ENCODE measurements at regions not wholly inside any gene's neighbourhood (a gene's known extent, or its start where the extent isn't known, plus 50 kb on each side); places are given as distances from the start of the nearest gene placed in this dataset.
"Not testable (repeated sequence)": the region's sequence is repeated elsewhere in the genome, so short reads cannot be mapped to it uniquely, and the experiment has no call there.

DNA sequence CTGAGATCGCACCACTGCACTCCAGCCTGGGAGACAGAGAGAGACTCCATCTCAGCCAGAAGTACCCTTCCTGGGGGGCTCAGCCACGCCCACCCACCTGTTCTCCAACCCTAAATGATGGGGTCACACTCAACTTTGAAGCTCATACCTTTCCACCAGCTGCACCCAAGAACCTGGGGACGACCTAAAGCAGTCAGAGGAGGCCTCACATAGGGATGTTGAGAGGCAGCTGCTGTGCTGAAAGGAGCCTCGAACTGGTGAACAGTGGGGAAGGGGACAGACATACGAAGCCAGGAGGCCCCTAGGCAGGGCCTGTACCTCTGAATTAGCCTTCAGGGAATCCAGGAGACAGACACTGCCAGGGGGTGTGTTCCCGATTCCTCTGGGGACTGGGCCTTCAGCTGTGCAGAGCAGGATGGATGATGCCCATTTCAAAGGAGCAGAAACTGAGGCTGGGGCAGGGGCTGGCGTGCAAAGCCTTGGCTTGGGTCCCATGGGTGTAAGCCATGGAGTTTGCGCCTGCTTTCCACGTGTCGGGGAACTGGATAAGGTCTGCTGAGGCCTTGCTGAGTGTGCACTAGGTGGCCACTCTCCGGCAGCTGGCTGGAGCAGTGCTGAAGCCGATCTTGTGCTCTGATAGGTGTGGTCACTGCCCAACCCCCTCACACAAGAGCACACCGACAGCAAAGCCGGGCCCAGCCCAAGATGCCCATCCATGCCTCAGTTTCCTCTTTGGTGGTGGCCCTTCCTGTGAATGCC is 130.8 kb downstream of the CPZ start:
- in situ Hi-C loops (cut with HindIII; ENCODE audit: low sequenced_read_pairs), result no loop called here
- no peak overlapping the region for H3K4me3 ChIP-seq (ENCODE audit: low read depth, low read length)
- TF ChIP-seq, protein P1, sequence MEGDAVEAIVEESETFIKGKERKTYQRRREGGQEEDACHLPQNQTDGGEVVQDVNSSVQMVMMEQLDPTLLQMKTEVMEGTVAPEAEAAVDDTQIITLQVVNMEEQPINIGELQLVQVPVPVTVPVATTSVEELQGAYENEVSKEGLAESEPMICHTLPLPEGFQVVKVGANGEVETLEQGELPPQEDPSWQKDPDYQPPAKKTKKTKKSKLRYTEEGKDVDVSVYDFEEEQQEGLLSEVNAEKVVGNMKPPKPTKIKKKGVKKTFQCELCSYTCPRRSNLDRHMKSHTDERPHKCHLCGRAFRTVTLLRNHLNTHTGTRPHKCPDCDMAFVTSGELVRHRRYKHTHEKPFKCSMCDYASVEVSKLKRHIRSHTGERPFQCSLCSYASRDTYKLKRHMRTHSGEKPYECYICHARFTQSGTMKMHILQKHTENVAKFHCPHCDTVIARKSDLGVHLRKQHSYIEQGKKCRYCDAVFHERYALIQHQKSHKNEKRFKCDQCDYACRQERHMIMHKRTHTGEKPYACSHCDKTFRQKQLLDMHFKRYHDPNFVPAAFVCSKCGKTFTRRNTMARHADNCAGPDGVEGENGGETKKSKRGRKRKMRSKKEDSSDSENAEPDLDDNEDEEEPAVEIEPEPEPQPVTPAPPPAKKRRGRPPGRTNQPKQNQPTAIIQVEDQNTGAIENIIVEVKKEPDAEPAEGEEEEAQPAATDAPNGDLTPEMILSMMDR (IDR thresholded peaks at IDR 0.05; ENCODE audit: low read depth, low read length, missing control alignments), result no peak
- no peak for DNase-seq (ENCODE audit: low read depth)

DNA sequence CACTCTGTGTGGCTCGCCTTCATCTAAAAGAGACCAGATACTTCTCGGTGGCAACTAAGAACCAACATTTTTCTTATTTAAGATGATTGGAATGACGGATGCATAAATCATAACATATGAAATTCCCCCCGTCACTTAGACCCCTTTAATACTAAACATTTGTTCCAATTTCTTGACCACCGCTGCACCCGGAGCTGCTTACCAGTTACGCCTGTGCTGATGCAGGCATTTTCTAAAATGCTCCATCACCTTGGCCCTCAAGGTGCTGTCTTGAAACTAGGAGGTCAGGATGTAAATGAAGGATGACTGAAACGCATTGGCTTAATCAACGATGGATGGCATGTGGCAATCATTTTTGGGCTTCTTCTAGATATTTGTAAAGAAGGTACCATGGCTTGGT is 130.0 kb downstream of the CPZ start:
- TF ChIP-seq, protein P1 (IDR thresholded peaks at IDR 0.05; ENCODE audit: low read depth, low read length, missing control alignments), result no peak
- no peak for DNase-seq (ENCODE audit: low read depth)
- in situ Hi-C loops (cut with HindIII; ENCODE audit: low sequenced_read_pairs), result no loop called here
- H3K4me3 ChIP-seq (ENCODE audit: low read depth, low read length), result no peak overlapping the region

DNA sequence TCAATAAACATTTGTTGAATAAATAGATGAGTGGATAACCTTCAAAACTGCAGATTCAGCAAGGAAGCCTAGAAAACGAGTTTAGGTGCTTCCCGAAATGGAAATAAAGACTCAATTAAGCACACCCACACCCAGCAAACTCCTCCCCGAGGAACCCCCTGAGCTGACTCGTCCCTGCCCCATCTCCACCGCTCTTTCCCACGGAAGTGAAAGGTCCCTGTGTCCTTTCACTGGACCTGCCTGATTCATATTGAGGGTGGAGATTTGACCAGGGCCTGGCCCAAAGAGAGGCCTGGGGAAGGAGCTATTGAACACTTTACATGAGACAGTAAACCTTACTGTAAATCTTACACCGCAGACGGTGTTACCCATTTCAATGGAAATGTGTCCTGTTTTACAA is 129.1 kb downstream of the CPZ start:
- TF ChIP-seq, protein P1 (IDR thresholded peaks at IDR 0.05; ENCODE audit: low read depth, low read length, missing control alignments), result no peak
- H3K4me3 ChIP-seq (ENCODE audit: low read depth, low read length), result no peak overlapping the region
- in situ Hi-C loops (cut with HindIII; ENCODE audit: low sequenced_read_pairs), result no loop called here
- no peak for DNase-seq (ENCODE audit: low read depth)

DNA sequence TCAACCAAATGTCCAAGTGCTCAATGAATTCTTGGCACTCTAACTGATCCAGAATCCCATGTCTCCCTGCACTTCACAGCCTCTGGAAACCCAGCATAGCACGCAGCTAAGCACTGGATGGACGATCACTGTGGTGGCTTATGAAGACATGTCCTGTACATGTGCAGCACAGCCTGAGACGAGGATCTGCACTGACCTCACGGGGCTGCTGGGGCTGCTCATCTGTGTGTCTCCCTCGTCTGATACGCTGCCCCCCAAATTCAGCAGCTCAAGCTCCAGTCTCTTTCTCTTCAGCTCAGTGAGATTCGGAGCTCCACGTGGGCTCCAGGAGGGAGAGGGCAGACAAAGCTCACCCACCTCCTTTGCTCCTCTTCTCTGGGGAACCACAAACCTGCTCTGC is 126.9 kb downstream of the CPZ start:
- H3K4me3 ChIP-seq (ENCODE audit: low read depth, low read length), result no peak overlapping the region
- TF ChIP-seq, protein P1 (IDR thresholded peaks at IDR 0.05; ENCODE audit: low read depth, low read length, missing control alignments), result no peak
- in situ Hi-C loops (cut with HindIII; ENCODE audit: low sequenced_read_pairs), result no loop called here
- DNase-seq (ENCODE audit: low read depth), result no peak

DNA sequence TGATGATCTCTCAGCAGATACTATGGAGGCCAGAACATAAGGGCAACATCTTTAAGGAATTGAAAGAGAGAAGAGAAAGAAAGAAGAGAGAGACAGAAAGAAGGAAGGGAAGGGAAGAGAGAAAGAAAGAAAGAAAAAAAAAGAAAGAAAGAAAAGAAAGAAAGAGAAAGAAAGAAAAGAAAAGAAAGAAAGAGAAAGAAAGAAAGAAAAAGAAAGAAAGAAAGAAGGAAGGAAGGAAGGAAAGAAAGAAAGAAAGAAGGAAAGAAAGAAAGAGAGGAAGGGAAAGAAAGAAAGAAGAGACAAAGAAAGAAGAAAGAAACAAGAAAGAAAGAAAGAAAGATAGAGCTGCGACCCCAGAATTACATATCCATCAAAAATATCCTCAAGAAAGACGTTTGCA is 124.9 kb downstream of the CPZ start:
- DNase-seq (ENCODE audit: low read depth); H3K4me3 ChIP-seq (ENCODE audit: low read depth, low read length); in situ Hi-C loops (cut with HindIII; ENCODE audit: low sequenced_read_pairs): not testable (repeated sequence)

DNA sequence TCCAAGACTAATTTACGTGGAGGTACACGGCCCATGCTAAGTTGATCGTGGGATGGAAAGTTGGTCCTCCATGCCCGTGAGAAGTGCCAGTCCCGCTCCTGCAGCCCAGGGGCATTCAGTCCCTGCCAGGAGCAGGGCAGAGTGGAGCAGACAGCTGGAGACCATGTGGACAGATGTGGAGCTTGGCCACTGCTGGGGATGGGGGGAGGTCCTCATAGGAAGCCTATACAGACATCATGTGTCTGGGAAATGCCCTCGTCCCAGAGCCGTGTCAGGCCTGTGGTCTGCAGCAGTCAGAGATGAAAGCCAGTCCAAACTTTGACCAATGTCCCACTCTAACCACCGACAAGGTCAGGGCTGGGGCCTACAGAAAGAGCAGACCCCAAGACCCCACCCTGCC is 118.4 kb downstream of the CPZ start:
- TF ChIP-seq, protein P1 (IDR thresholded peaks at IDR 0.05; ENCODE audit: low read depth, low read length, missing control alignments), result no peak
- in situ Hi-C loops (cut with HindIII; ENCODE audit: low sequenced_read_pairs), result no loop called here
- no peak for DNase-seq (ENCODE audit: low read depth)

DNA sequence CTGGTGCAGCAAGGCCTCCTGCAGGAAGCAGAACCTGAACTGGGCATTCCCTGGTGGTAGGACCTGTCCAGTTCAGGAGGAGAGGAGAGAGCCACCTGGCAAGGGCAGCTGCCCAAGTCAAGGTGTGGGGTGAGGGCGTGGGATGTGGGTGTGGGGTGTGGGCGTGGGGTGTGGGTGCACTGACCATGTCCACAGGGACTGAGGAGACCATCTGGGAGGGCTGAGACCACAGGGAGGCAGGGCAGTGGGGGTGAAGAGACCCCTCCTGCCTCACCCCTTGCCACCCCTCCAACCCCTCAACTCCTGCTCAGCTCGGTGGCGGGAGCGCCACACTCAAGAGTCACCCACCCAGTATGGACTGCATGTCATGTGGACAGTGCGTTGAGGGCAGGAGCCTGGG is 117.9 kb downstream of the CPZ start:
- TF ChIP-seq, protein P1 (IDR thresholded peaks at IDR 0.05; ENCODE audit: low read depth, low read length, missing control alignments), result no peak
- no peak for DNase-seq (ENCODE audit: low read depth)
- H3K4me3 ChIP-seq (ENCODE audit: low read depth, low read length), result no peak overlapping the region
- in situ Hi-C loops (cut with HindIII; ENCODE audit: low sequenced_read_pairs), result no loop called here

More for the DNA sequence above, 118.4 kb downstream of the CPZ start:
- no peak overlapping the region for H3K4me3 ChIP-seq (ENCODE audit: low read depth, low read length)
